IMR-90 (cell line): ENCODE measurements at regions not wholly inside any gene's neighbourhood (a gene's known extent, or its start where the extent isn't known, plus 50 kb on each side); places are given as distances from the start of the nearest gene placed in this dataset.

Experiments
- ATAC-seq: fragments of 200-7000 bp; cut with Tn5 transposase; 2 replicates; pipeline ENCODE4 v1.9.1; 2020; ENCODE audit warnings: low read depth, mild to moderate bottlenecking, moderate library complexity
- BruUV-seq: library from RNA; stranded (reverse); fragments of 400-500 nt; replicated peaks from 2 replicates; lab custom pipeline; 2021; lab: Mats Ljungman, UMichigan
- CTCF ChIA-PET: fragments of 300-600 bp; formaldehyde crosslinking; extraction: SDS; loops from one replicate; lab custom pipeline; 2021; ENCODE audit warnings: antibody characterized with exemption; lab: Yijun Ruan, JAX
- POLR2A ChIA-PET: fragments of 300-600 bp; sonication (Branson Sonifier 250); formaldehyde crosslinking; loops from one replicate; lab custom pipeline; 2022; ENCODE audit warnings: antibody characterized with exemption; ENCODE audit not compliant: unreplicated experiment; lab: Charles Lee
- DNase-seq: peaks from one replicate; pipeline ENCODE4 v3.0.0; 2013
- H2AFZ ChIP-seq: replicated peaks from 2 replicates; pipeline ENCODE3; 2013; ENCODE audit warnings: low read length, mild to moderate bottlenecking; ENCODE audit not compliant: poor library complexity
- H2AK5ac ChIP-seq: 2 replicates; pipeline ENCODE4 v1.6.1; 2013; ENCODE audit warnings: low read depth, low read length, inconsistent platforms
- H2AK9ac ChIP-seq: replicated peaks from 2 replicates; pipeline ENCODE3; 2013; ENCODE audit warnings: mild to moderate bottlenecking, low read depth, low read length, moderate library complexity; ENCODE audit not compliant: poor library complexity
- H2BK120ac ChIP-seq: 2 replicates; pipeline ENCODE4 v1.6.1; 2013; ENCODE audit warnings: low read depth, low read length, inconsistent platforms
- H2BK15ac ChIP-seq: 3 replicates; pipeline ENCODE4 v1.6.1; 2013; ENCODE audit warnings: low read depth, low read length, inconsistent platforms
- H2BK20ac ChIP-seq: 2 replicates; pipeline ENCODE4 v1.6.1; 2013; ENCODE audit warnings: low read depth, mild to moderate bottlenecking, inconsistent platforms, low read length, moderate library complexity
- H2BK5ac ChIP-seq: 2 replicates; pipeline ENCODE4 v1.6.1; 2013; ENCODE audit warnings: mild to moderate bottlenecking, low read depth, low read length, inconsistent platforms; ENCODE audit not compliant: poor library complexity, severe bottlenecking
- H3K14ac ChIP-seq: replicated peaks from 2 replicates; pipeline ENCODE4 v1.6.1; 2013; ENCODE audit warnings: low read depth, low read length, inconsistent platforms
- H3K18ac ChIP-seq: 2 replicates; pipeline ENCODE4 v1.6.1; 2013; ENCODE audit warnings: low read depth, low read length, control low read depth
- H3K23ac ChIP-seq: 2 replicates; pipeline ENCODE4 v1.6.1; 2013; ENCODE audit warnings: low read depth, low read length, inconsistent platforms
- H3K27ac ChIP-seq: 2 replicates; pipeline ENCODE4 v1.5.1; 2013; ENCODE audit warnings: mild to moderate bottlenecking, control low read depth, low read length; ENCODE audit not compliant: insufficient read depth
- H3K27me3 ChIP-seq: 2 replicates; pipeline ENCODE4 v1.6.1; 2013; ENCODE audit warnings: low read length; ENCODE audit not compliant: control insufficient read depth, insufficient read depth
- H3K36me3 ChIP-seq: 2 replicates; pipeline ENCODE4 v1.6.1; 2013; ENCODE audit warnings: low read length, mixed read lengths; ENCODE audit not compliant: control insufficient read depth, insufficient read depth
- H3K4ac ChIP-seq: 2 replicates; pipeline ENCODE4 v1.6.1; 2013; ENCODE audit warnings: low read depth, low read length, inconsistent platforms
- H3K4me1 ChIP-seq: 2 replicates; pipeline ENCODE4 v1.6.1; 2013; ENCODE audit warnings: low read length, mixed read lengths; ENCODE audit not compliant: control insufficient read depth, insufficient read depth
- H3K4me2 ChIP-seq: 2 replicates; pipeline ENCODE4 v1.6.1; 2013; ENCODE audit warnings: low read depth, mild to moderate bottlenecking, control low read depth, low read length, moderate library complexity
- H3K4me3 ChIP-seq: 2 replicates; pipeline ENCODE4 v1.5.1; 2013; ENCODE audit warnings: low read depth, mild to moderate bottlenecking, control low read depth, low read length, moderate library complexity; ENCODE audit not compliant: insufficient read depth
- H3K56ac ChIP-seq: 2 replicates; pipeline ENCODE4 v1.6.1; 2013; ENCODE audit warnings: low read length, inconsistent platforms; ENCODE audit not compliant: insufficient read depth; ENCODE audit errors: extremely low read depth
- H3K79me1 ChIP-seq, 2 experiments: 2 replicates each; pipeline ENCODE4 v1.6.1; 2013; ENCODE audit warnings: low read length in 2 of 2, inconsistent platforms in 1 of 2, low read depth in 1 of 2
- H3K9ac ChIP-seq: 2 replicates; pipeline ENCODE4 v1.6.1; 2013; ENCODE audit warnings: low read depth, low read length, control low read depth
- H3K9me1 ChIP-seq: 2 replicates; pipeline ENCODE4 v1.6.1; 2013; ENCODE audit warnings: low read length, inconsistent platforms; ENCODE audit not compliant: insufficient read depth
- H3K9me3 ChIP-seq: 2 replicates; pipeline ENCODE4 v1.6.1; 2013; ENCODE audit warnings: low read length; ENCODE audit not compliant: control insufficient read depth, insufficient read depth
- H4K20me1 ChIP-seq: 2 replicates; pipeline ENCODE4 v1.6.1; 2013; ENCODE audit warnings: low read length, inconsistent platforms; ENCODE audit not compliant: insufficient read depth
- H4K5ac ChIP-seq: 2 replicates; pipeline ENCODE4 v1.6.1; 2013; ENCODE audit warnings: mild to moderate bottlenecking, low read depth, low read length, control low read depth
- H4K8ac ChIP-seq, 2 experiments: 2 replicates each; pipeline ENCODE4 v1.6.1; 2013; ENCODE audit warnings: low read depth in 2 of 2, low read length in 2 of 2, control low read depth in 1 of 2, inconsistent platforms in 1 of 2
- H4K91ac ChIP-seq: 2 replicates; pipeline ENCODE4 v1.6.1; 2013; ENCODE audit warnings: low read depth, low read length, inconsistent platforms; ENCODE audit not compliant: insufficient read depth
- CEBPB ChIP-seq: IDR thresholded peaks from 2 replicates; pipeline ENCODE4 v1.6.1; 2012; ENCODE audit warnings: low read depth, low read length, improper control_type of control experiment
- CHD1 ChIP-seq: IDR thresholded peaks from 2 replicates; pipeline ENCODE4 v1.6.1; 2012; ENCODE audit warnings: low read depth, low read length, improper control_type of control experiment
- FOS ChIP-seq: fragments of 150-350 bp; IDR thresholded peaks from 2 replicates; pipeline ENCODE4 v1.6.1; 2016; ENCODE audit warnings: low read depth, low read length
- MAFK ChIP-seq: IDR thresholded peaks from 2 replicates; pipeline ENCODE4 v1.6.1; 2012; ENCODE audit warnings: low read depth, low read length, improper control_type of control experiment
- MXI1 ChIP-seq: IDR thresholded peaks from 2 replicates; pipeline ENCODE4 v1.6.1; 2012; ENCODE audit warnings: low read depth, mild to moderate bottlenecking, low read length, moderate library complexity, borderline replicate concordance
- NFE2L2 ChIP-seq: fragments of 150-350 bp; IDR thresholded peaks from 2 replicates; pipeline ENCODE4 v1.6.1; 2016; ENCODE audit warnings: low read depth, mild to moderate bottlenecking, low read length
- POLR2A ChIP-seq: IDR thresholded peaks from 2 replicates; pipeline ENCODE4 v1.6.1; 2012; ENCODE audit warnings: mild to moderate bottlenecking, low read depth, low read length
- RAD21 ChIP-seq: IDR thresholded peaks from 2 replicates; pipeline ENCODE4 v1.6.1; 2012; ENCODE audit warnings: low read length, improper control_type of control experiment
- RCOR1 ChIP-seq: IDR thresholded peaks from 2 replicates; pipeline ENCODE4 v1.6.1; 2012; ENCODE audit warnings: mild to moderate bottlenecking, low read length, improper control_type of control experiment; ENCODE audit not compliant: insufficient replicate concordance
- SMC3 ChIP-seq: fragments of 150-350 bp; IDR thresholded peaks from 2 replicates; pipeline ENCODE4 v1.6.1; 2016; ENCODE audit warnings: low read depth, mild to moderate bottlenecking, antibody characterized with exemption, low read length, moderate library complexity
- WGBS, 2 experiments: methylation state at CpG; one replicate each; pipeline versions ENCODE4 v1.1.5 to v1.1.7; 2013; ENCODE audit warnings: missing lambda C conversion rate in 2 of 2; ENCODE audit not compliant: insufficient read length in 1 of 2; ENCODE audit errors: extremely low coverage in 2 of 2; 5-methylcytosine and 5-hydroxymethylcytosine counted together
- dilution Hi-C: fragments of 300-500 bp; cut with HindIII; formaldehyde crosslinking; loops from one replicate; pipeline ENCODE4 v1.14.3; 2018; ENCODE audit warnings: low sequenced_read_pairs; ENCODE audit not compliant: unreplicated experiment
- in situ Hi-C: fragments of 300-500 bp; cut with MboI; formaldehyde crosslinking; loops from 3 replicates; pipeline ENCODE4 v1.14.3; 2019; ENCODE audit warnings: low sequenced_read_pairs, inconsistent platforms, mixed read lengths
- intact Hi-C: fragments of 100-400 bp; cut with micrococcal nuclease; formaldehyde crosslinking; loops from 2 replicates; pipeline ENCODE4 v1.10.0; 2022
- TF ChIP-seq, protein P1 (sequence below): fragments of 150-350 bp; IDR thresholded peaks from 2 replicates; pipeline ENCODE4 v1.6.1; 2016; ENCODE audit warnings: low read depth, mild to moderate bottlenecking, low read length, moderate library complexity, borderline replicate concordance
- TF ChIP-seq, protein P2 (sequence below): conservative IDR thresholded peaks from 2 replicates; pipeline ENCODE4 v1.5.1; 2012; ENCODE audit warnings: mild to moderate bottlenecking, low read depth, low read length, improper control_type of control experiment

DNA sequence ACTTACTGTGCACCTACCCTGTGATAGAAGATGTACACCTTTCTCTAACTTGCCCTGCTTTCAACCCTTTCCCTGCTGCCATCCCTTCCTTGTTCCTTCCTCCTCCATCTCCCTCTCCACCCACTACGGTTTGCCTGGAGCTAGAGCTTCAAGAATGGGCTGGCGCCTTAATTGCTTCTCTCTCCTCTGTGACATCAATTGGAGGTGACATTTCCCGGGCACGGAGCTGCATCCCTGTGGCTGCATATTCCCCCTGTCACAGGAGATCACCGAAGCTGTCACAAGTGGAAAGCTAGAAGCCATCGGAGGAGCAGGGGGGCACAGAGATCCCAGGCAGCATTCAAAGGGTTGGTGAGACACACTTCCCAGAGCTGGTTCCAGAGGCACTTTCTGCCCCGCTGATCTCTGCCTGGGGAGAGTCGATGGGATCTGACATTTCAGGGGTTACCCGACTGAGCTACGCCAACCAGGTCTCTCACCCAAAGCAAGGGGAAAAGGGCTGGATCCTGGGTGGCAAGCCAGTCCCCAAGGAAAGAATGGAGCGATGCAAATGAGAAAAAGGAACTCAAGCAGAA lies 604.9 kb downstream of the MED13L start:
- DNase-seq (no peak), ATAC-seq (no peak)
- Histone ChIP-seq H3K27me3 (no peaks in the 10 kb centered on the region), H3K9ac (no peak overlapping the region), H3K4me2 (no peak overlapping the region), H2BK5ac (no peak overlapping the region), H2BK120ac (no peak overlapping the region), H2AK9ac (no peak overlapping the region), H3K9me1 (no peaks in the 10 kb centered on the region), H3K27ac (no peak overlapping the region), H3K4me1 (no peaks in the 10 kb centered on the region), H2AK5ac (no peak overlapping the region), H2AFZ (no peak overlapping the region), H3K79me1 (no peaks in the 10 kb centered on the region), H4K20me1 (no peaks in the 10 kb centered on the region), H3K36me3 (no peaks in the 10 kb centered on the region), H4K91ac (no peak overlapping the region), H2BK15ac (no peak overlapping the region), H3K23ac (no peak overlapping the region), H3K14ac (no peak overlapping the region), H3K18ac (no peak overlapping the region), H4K8ac (no peak overlapping the region), H3K4ac (no peak overlapping the region), H3K56ac (no peak overlapping the region), H3K9me3 (no peaks in the 10 kb centered on the region), H4K5ac (no peak overlapping the region), H3K4me3 (no peak overlapping the region), H2BK20ac (no peak overlapping the region)
- dilution Hi-C loops (no loop called here), in situ Hi-C loops (no loop called here), intact Hi-C loops (no loop called here)
- no peak for TF ChIP-seq CEBPB
- TF ChIP-seq RAD21, result no peak
- no peak for TF ChIP-seq MXI1
- TF ChIP-seq, protein P1, sequence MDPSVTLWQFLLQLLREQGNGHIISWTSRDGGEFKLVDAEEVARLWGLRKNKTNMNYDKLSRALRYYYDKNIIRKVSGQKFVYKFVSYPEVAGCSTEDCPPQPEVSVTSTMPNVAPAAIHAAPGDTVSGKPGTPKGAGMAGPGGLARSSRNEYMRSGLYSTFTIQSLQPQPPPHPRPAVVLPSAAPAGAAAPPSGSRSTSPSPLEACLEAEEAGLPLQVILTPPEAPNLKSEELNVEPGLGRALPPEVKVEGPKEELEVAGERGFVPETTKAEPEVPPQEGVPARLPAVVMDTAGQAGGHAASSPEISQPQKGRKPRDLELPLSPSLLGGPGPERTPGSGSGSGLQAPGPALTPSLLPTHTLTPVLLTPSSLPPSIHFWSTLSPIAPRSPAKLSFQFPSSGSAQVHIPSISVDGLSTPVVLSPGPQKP, result no peak
- TF ChIP-seq NFE2L2, result no peak
- TF ChIP-seq FOS, result no peak
- TF ChIP-seq, protein P2, sequence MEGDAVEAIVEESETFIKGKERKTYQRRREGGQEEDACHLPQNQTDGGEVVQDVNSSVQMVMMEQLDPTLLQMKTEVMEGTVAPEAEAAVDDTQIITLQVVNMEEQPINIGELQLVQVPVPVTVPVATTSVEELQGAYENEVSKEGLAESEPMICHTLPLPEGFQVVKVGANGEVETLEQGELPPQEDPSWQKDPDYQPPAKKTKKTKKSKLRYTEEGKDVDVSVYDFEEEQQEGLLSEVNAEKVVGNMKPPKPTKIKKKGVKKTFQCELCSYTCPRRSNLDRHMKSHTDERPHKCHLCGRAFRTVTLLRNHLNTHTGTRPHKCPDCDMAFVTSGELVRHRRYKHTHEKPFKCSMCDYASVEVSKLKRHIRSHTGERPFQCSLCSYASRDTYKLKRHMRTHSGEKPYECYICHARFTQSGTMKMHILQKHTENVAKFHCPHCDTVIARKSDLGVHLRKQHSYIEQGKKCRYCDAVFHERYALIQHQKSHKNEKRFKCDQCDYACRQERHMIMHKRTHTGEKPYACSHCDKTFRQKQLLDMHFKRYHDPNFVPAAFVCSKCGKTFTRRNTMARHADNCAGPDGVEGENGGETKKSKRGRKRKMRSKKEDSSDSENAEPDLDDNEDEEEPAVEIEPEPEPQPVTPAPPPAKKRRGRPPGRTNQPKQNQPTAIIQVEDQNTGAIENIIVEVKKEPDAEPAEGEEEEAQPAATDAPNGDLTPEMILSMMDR, result no peak
- no peak for TF ChIP-seq MAFK
- TF ChIP-seq CHD1, result no peak
- no peak for TF ChIP-seq RCOR1
- TF ChIP-seq SMC3, result no peak
- no peak for TF ChIP-seq POLR2A
- CTCF ChIA-PET, result no interaction called here
- no TSS peak for BruUV-seq
- WGBS, 2 experiments, result 75% methylated on average over 4 of the region's 11 CpGs; no CpG with 5 or more reads in 1 of the 2 experiments
- POLR2A ChIA-PET, result interaction anchor here (0.6 kb wide), 1 partner anchor 18 kb away, joined by 3 read pairs; no protein-coding TSS in a partner anchor
